ENCODE measurements at regions not wholly inside any gene's neighbourhood (a gene's known extent, or its start where the extent isn't known, plus 50 kb on each side); places are given as distances from the start of the nearest gene placed in this dataset.

GRCh38 chr9:107688728-107689127, 199.2 kb upstream of the KLF4 start:
- TF ChIP-seq CTCF (IDR thresholded peaks at IDR 0.05) = no peak
- TF ChIP-seq POLR2A (IDR thresholded peaks at IDR 0.05) = no peak

All from right lobe of liver (tissue), 4 donors.